ENCODE measurements at regions not wholly inside any gene's neighbourhood (a gene's known extent, or its start where the extent isn't known, plus 50 kb on each side); places are given as distances from the start of the nearest gene placed in this dataset.

DNA sequence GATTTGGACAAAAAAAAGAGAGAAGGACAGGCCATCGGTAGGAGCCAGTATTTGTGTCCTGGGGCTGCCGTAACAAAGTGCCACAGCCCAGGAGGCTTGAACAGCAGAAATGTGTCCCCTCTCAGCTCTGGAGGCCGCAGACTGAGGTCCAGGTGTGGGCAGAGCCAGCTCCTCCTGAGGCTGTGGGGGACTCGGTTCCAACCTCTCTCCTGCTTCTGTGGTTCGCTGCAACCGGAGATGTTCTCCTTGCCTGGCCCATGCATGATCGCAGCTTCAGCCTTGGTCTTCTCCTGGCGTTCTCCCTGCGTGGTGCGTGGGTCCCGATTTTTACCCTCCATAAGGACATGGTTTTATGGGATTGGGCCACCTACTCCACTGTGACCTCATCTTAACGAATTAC lies 85.9 kb upstream of the SOX1 start:
- FAIRE-seq (no peak), ATAC-seq (no peak), DNase-seq (ENCODE audit: low read depth in 1 of 2, low spot score in 1 of 2) (no peak)
- Histone ChIP-seq H3K4me1 (no peaks in the 10 kb centered on the region), H3K4me2 (no peak overlapping the region), H3K4me3 (no peak overlapping the region), H3K27ac (no peak overlapping the region), H3K9me3 (no peaks in the 10 kb centered on the region)
- WGBS (ENCODE audit: missing lambda C conversion rate): 32% methylated on average over 12 of the region's 12 CpGs
- ChIA-PET POLR2A (no interaction called here), CTCF (no interaction called here)
- TF ChIP-seq SREBF2 (IDR thresholded peaks at IDR 0.05) (no peak), ESRRA (IDR thresholded peaks at IDR 0.05; ENCODE audit: borderline replicate concordance, low read length) (no peak), KDM5A (IDR thresholded peaks at IDR 0.05) (no peak), NPAS2 (CRISPR knock-in tag; IDR thresholded peaks at IDR 0.05; ENCODE audit: borderline replicate concordance) (no peak), ZNF302 (CRISPR knock-in tag; IDR thresholded peaks at IDR 0.05) (no peak), RFX5 (IDR thresholded peaks at IDR 0.05) (no peak), EHF (CRISPR knock-in tag; IDR thresholded peaks at IDR 0.05) (no peak), FOXS1 (CRISPR knock-in tag; IDR thresholded peaks at IDR 0.05) (no peak), TP53 (CRISPR knock-in tag; IDR thresholded peaks at IDR 0.05) (no peak), CBX8 (IDR thresholded peaks at IDR 0.05) (no peak), E2F6 (IDR thresholded peaks at IDR 0.05; ENCODE audit: borderline replicate concordance, low read depth) (no peak), MAFK (IDR thresholded peaks at IDR 0.05; ENCODE audit: partially characterized antibody) (no peak)

- 2% methylated on average over 12 of the region's 12 CpGs for WGBS (ENCODE audit: missing lambda C conversion rate)
Observed at GRCh38 chr13:111981446-111982165, 85.3 kb upstream of the SOX1 start.

GRCh38 chr13:111984349-111984748 lies 82.6 kb upstream of the SOX1 start:
- DNase-seq (ENCODE audit: low read depth in 1 of 2, low spot score in 1 of 2) (no peak), FAIRE-seq (no peak), ATAC-seq (no peak)
- no peak overlapping the region for H3K4me3 ChIP-seq
- ChIA-PET POLR2A (no interaction called here), CTCF (no interaction called here)
- no peaks in the 10 kb centered on the region for H3K4me1 ChIP-seq
- no peak overlapping the region for H3K27ac ChIP-seq
- 0% methylated on average over 1 of the region's 1 CpG for WGBS (ENCODE audit: missing lambda C conversion rate)
- no peaks in the 10 kb centered on the region for H3K9me3 ChIP-seq
- TF ChIP-seq RCOR1 (IDR thresholded peaks at IDR 0.05; ENCODE audit: low read depth, low read length) (no peak), RNF2 (IDR thresholded peaks at IDR 0.05; ENCODE audit: borderline replicate concordance, low read depth) (no peak), MAX (IDR thresholded peaks at IDR 0.05) (no peak), ESRRA (IDR thresholded peaks at IDR 0.05; ENCODE audit: borderline replicate concordance, low read length) (no peak), MAZ (IDR thresholded peaks at IDR 0.05; ENCODE audit: borderline replicate concordance, low read depth, low read length) (no peak)
- H3K4me2 ChIP-seq: no peak overlapping the region

More at GRCh38 chr13:111981446-111982165, 85.3 kb upstream of the SOX1 start:
- H3K4me3 ChIP-seq: no peak overlapping the region
- TF ChIP-seq MAFK (IDR thresholded peaks at IDR 0.05; ENCODE audit: partially characterized antibody) (no peak), RFX5 (IDR thresholded peaks at IDR 0.05) (no peak), ZC3H11A (IDR thresholded peaks at IDR 0.05) (no peak), FOSB (CRISPR knock-in tag; IDR thresholded peaks at IDR 0.05) (no peak), ZSCAN20 (CRISPR knock-in tag; IDR thresholded peaks at IDR 0.05) (no peak), NR3C1 (IDR thresholded peaks at IDR 0.05) (no peak), CBX8 (IDR thresholded peaks at IDR 0.05) (no peak), FOXS1 (CRISPR knock-in tag; IDR thresholded peaks at IDR 0.05) (no peak), MYC (IDR thresholded peaks at IDR 0.05; ENCODE audit: borderline replicate concordance, low read length) (no peak), POLR2AphosphoS2 (conservative IDR thresholded peaks at IDR 0.05; ENCODE audit: low read length) (no peak), NPAS2 (CRISPR knock-in tag; IDR thresholded peaks at IDR 0.05; ENCODE audit: borderline replicate concordance) (no peak), JUN (IDR thresholded peaks at IDR 0.05) (no peak), CHD4 (IDR thresholded peaks at IDR 0.05; ENCODE audit: borderline replicate concordance) (no peak), CEBPB (IDR thresholded peaks at IDR 0.05) (no peak), PHF8 (IDR thresholded peaks at IDR 0.05; ENCODE audit: borderline replicate concordance, low read depth) (no peak), ELK1 (IDR thresholded peaks at IDR 0.05; ENCODE audit: low read depth, low read length) (no peak), TFCP2L1 (CRISPR knock-in tag; IDR thresholded peaks at IDR 0.05) (no peak)
- TF ChIP-seq, protein P1, sequence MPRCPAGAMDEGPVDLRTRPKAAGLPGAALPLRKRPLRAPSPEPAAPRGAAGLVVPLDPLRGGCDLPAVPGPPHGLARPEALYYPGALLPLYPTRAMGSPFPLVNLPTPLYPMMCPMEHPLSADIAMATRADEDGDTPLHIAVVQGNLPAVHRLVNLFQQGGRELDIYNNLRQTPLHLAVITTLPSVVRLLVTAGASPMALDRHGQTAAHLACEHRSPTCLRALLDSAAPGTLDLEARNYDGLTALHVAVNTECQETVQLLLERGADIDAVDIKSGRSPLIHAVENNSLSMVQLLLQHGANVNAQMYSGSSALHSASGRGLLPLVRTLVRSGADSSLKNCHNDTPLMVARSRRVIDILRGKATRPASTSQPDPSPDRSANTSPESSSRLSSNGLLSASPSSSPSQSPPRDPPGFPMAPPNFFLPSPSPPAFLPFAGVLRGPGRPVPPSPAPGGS (IDR thresholded peaks at IDR 0.05): no peak
- H3K4me1 ChIP-seq: no peaks in the 10 kb centered on the region
- ChIA-PET CTCF (no interaction called here), POLR2A (no interaction called here)
- DNase-seq (ENCODE audit: low read depth in 1 of 2, low spot score in 1 of 2) (no peak), FAIRE-seq (no peak), ATAC-seq (no peak)
- H3K27ac ChIP-seq: no peak overlapping the region
- H3K4me2 ChIP-seq: no peak overlapping the region
- no peaks in the 10 kb centered on the region for H3K9me3 ChIP-seq

Data from A549 (cell line).